GM23248 (cell line): ENCODE measurements at regions not wholly inside any gene's neighbourhood (a gene's known extent, or its start where the extent isn't known, plus 50 kb on each side); places are given as distances from the start of the nearest gene placed in this dataset.

Experiments
- DNase-seq: peaks from one replicate; pipeline ENCODE4 v3.0.0-alpha.2; 2015
- H2AFZ ChIP-seq: fragments of 200-600 bp; sonication (generic); 2 replicates; pipeline ENCODE4 v1.6.1; 2016; ENCODE audit warnings: antibody characterized with exemption
- H3F3A ChIP-seq: fragments of 200-600 bp; sonication (generic); 2 replicates; pipeline ENCODE4 v1.6.1; 2016; ENCODE audit warnings: mild to moderate bottlenecking, antibody characterized with exemption, mixed run types; ENCODE audit not compliant: insufficient read depth
- H3K27ac ChIP-seq: fragments of 200-600 bp; sonication (generic); 2 replicates; pipeline ENCODE4 v1.5.1; 2016; ENCODE audit warnings: mild to moderate bottlenecking
- H3K27me3 ChIP-seq: fragments of 200-600 bp; sonication (generic); replicated peaks from 2 replicates; pipeline ENCODE4 v1.6.1; 2016; ENCODE audit warnings: mild to moderate bottlenecking; ENCODE audit not compliant: insufficient read depth
- H3K36me3 ChIP-seq: fragments of 200-600 bp; sonication (generic); 2 replicates; pipeline ENCODE4 v1.6.1; 2016; ENCODE audit warnings: low read depth, mild to moderate bottlenecking
- H3K4me1 ChIP-seq: fragments of 200-600 bp; sonication (generic); 2 replicates; pipeline ENCODE4 v1.6.1; 2016; ENCODE audit warnings: mild to moderate bottlenecking; ENCODE audit not compliant: insufficient read depth
- H3K4me2 ChIP-seq: fragments of 200-600 bp; sonication (generic); one replicate; pipeline ENCODE4 v1.6.1; 2016; ENCODE audit warnings: mild to moderate bottlenecking; ENCODE audit not compliant: unreplicated experiment
- H3K4me3 ChIP-seq: fragments of 200-600 bp; sonication (generic); 2 replicates; pipeline ENCODE4 v1.5.1; 2016; ENCODE audit warnings: mild to moderate bottlenecking
- H3K79me2 ChIP-seq: fragments of 200-600 bp; sonication (generic); 2 replicates; pipeline ENCODE4 v1.6.1; 2016; ENCODE audit warnings: mild to moderate bottlenecking; ENCODE audit not compliant: insufficient read depth
- H3K9ac ChIP-seq: fragments of 200-600 bp; sonication (generic); 2 replicates; pipeline ENCODE4 v1.6.1; 2016; ENCODE audit warnings: mild to moderate bottlenecking
- H3K9me2 ChIP-seq: fragments of 200-600 bp; sonication (generic); 2 replicates; pipeline ENCODE4 v1.6.1; 2016; ENCODE audit warnings: mixed run types, mild to moderate bottlenecking, moderate library complexity; ENCODE audit not compliant: insufficient read depth
- H3K9me3 ChIP-seq: fragments of 200-600 bp; sonication (generic); one replicate; pipeline ENCODE4 v1.6.1; 2017; ENCODE audit warnings: low read depth
- H4K20me1 ChIP-seq: fragments of 200-600 bp; sonication (generic); 2 replicates; pipeline ENCODE4 v1.6.0; 2016; ENCODE audit not compliant: insufficient read depth
- EZH2 ChIP-seq: fragments of 200-600 bp; sonication (generic); IDR thresholded peaks from 2 replicates; pipeline ENCODE4 v1.6.1; 2018; ENCODE audit warnings: antibody characterized with exemption, mild to moderate bottlenecking; ENCODE audit not compliant: insufficient read depth, poor library complexity, severe bottlenecking
- EZH2phosphoT487 ChIP-seq: fragments of 200-600 bp; sonication (generic); IDR thresholded peaks from 2 replicates; pipeline ENCODE4 v1.6.1; 2018; ENCODE audit warnings: antibody characterized with exemption, moderate library complexity, mild to moderate bottlenecking, low read depth; ENCODE audit not compliant: insufficient read depth
- WGBS, 2 experiments: methylation state at CpG; one replicate each; pipeline ENCODE4 v1.1.6; 2015 to 2017; ENCODE audit warnings: low lambda C conversion rate in 2 of 2, low coverage in 1 of 2; ENCODE audit errors: missing lambda C conversion rate in 2 of 2; 5-methylcytosine and 5-hydroxymethylcytosine counted together
- in situ Hi-C: fragments of 300-500 bp; cut with MboI; formaldehyde crosslinking; loops from 2 replicates; pipeline ENCODE4 v1.15.0; 2020

DNA sequence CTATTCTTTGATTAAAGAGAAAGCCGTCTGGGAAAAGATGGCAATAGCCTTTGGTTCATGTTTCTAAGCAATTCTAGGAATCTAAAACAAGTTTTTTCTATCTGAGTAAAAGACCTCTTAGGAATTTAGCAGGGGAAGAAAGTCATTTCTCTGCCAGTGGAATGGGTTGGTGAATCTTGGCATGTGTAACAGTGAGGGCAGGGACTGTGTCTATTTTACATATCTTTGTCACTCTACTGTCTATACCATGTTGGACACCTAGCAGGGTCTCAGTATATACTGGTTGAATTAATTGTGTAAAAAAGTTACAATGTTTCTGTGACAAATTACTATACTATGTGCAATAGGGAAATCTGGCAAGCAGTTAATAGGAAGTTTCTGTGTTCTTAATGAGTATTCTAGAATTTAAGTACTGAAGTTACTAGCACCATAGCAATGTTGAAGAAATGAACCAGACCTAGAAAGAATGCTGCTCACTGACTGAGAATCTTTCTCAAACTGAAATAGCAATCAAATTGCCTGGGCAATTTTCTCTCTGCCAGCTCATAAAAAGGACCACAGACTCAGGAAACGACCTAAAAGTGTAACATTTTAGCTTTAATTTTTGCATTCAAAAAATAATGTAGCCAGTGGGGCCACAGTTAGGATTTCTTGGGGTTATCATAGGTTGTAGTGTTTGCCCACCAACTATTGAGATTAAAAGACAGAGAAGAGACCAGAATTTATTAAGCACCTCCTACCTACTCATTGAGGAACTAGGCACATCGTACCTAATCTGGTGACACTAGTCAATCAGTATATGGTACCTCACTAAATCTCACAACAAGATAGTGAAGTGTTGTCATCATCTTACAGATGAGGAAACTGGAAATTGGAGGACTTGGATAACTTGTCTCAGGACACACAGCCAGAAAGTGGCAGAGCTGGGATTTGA lies 56.2 kb upstream of the LEKR1 start:
- peak; percentile 59 for DNase-seq
- 63 to 64% methylated on average over 3 of the region's 3 CpGs for WGBS, 2 experiments

DNA sequence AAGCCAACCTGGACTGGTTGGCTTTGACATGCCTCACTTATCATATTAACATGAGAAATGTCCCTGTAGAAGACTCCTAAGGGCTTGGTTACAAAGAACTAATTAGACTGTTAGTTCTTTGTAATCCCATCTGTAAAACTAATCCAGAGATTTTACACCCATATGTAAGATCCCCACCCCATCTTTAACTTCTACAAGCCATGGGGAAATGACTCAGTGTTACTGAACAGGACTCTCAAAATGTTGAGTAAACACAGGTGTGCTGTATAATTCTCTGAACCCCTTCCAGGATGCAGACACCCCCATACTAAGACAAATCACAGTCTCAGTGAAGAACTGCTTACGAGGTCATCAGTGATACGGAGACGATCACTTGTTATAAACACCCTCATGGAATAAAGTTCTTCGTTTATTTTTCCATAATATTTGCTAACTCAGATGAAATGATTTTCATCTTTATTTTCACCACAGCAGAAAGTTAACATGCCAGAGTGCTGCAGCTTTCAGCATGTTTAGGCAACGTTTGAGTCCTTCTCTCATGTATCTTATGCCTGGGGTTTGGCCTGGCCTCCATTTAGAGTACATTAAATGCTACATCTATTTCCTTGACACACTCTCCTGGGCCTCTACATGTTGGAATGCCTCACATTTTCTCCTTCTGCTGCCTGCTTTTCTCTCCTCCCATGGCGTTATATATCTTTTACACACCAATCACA lies 55.3 kb upstream of the LEKR1 start:
- H3K79me2 ChIP-seq = no peaks in the 10 kb centered on the region
- H3K9me2 ChIP-seq = no peaks in the 10 kb centered on the region; the same call in 1 of the 2 replicates
- peaks cover 38% of the 10 kb centered on the region for H3K4me1 ChIP-seq
- H2AFZ ChIP-seq = no peak overlapping the region; the same call in 1 of the 2 replicates
- no peak overlapping the region for H3K9ac ChIP-seq
- H3K4me2 ChIP-seq = peak overlapping the region; percentile 46
- no peak for DNase-seq
- no peaks in the 10 kb centered on the region for H3K36me3 ChIP-seq
- peaks cover 33% of the 10 kb centered on the region for H3F3A ChIP-seq
- no peak for TF ChIP-seq EZH2phosphoT487
- no peak for TF ChIP-seq EZH2
- in situ Hi-C loops = no loop called here
- no peaks in the 10 kb centered on the region for H3K9me3 ChIP-seq
- no peaks in the 10 kb centered on the region for H4K20me1 ChIP-seq
- no peaks in the 10 kb centered on the region for H3K27me3 ChIP-seq
- H3K27ac ChIP-seq = peak overlapping the region; percentile 62
- no peak overlapping the region for H3K4me3 ChIP-seq
- 95 to 98% methylated on average over 6 of the region's 6 CpGs for WGBS, 2 experiments

More for the DNA sequence above, 56.2 kb upstream of the LEKR1 start:
- Histone ChIP-seq H3K4me1 (peaks cover 43% of the 10 kb centered on the region), H4K20me1 (no peaks in the 10 kb centered on the region), H3K4me2 (peak overlapping the region; percentile 46), H3K79me2 (no peaks in the 10 kb centered on the region), H3K27ac (peak overlapping the region; percentile 62), H3K4me3 (no peak overlapping the region; the same call in 1 of the 2 replicates), H3K9me3 (no peaks in the 10 kb centered on the region), H3K36me3 (no peaks in the 10 kb centered on the region), H3K9me2 (no peaks in the 10 kb centered on the region; the same call in 1 of the 2 replicates), H2AFZ (peak overlapping the region; percentile 27; the same call in 1 of the 2 replicates), H3K9ac (no peak overlapping the region), H3K27me3 (no peaks in the 10 kb centered on the region), H3F3A (peaks cover 39% of the 10 kb centered on the region)
- TF ChIP-seq EZH2phosphoT487 = no peak
- TF ChIP-seq EZH2 = no peak
- in situ Hi-C loops = no loop called here

DNA sequence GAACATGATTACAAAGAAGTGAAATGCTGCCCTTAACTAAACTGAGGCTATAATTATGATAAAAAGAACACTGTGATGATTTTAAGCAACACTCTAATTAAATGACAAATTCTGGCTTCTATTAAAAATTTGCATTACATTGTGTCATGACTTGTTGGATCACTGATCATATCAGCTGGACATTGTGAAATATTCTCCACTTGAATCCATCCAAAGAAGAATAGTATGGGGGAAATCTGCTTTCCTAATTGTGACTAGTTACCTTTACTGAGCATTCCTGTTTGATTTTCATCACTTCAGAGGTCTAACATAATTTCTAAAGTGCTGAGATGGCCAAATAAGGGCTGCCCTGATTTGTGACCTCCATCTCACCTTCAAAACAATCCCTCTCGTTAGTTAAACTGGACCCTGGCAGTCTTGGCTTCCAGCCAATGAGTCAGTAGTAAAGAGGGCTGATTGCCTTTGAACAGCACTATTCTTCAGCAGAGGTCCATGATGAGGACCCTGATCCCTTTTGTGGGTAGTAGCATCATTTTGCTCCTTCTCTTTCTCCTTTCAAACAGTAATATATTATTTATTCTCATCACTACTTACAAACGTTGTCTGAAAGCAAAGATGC lies 53.5 kb upstream of the LEKR1 start:
- no peaks in the 10 kb centered on the region for H4K20me1 ChIP-seq
- no peak overlapping the region for H3K4me3 ChIP-seq
- H3K4me1 ChIP-seq = peaks cover 46% of the 10 kb centered on the region
- H3F3A ChIP-seq = peaks cover 36% of the 10 kb centered on the region
- peak overlapping the region; percentile 31 for H3K4me2 ChIP-seq
- no peak overlapping the region for H3K27ac ChIP-seq
- H3K9me3 ChIP-seq = no peaks in the 10 kb centered on the region
- in situ Hi-C loops = no loop called here
- H3K79me2 ChIP-seq = no peaks in the 10 kb centered on the region
- no peaks in the 10 kb centered on the region for H3K36me3 ChIP-seq
- peak; percentile 48 for DNase-seq
- peak overlapping the region; percentile 50 for H2AFZ ChIP-seq
- H3K9me2 ChIP-seq = no peaks in the 10 kb centered on the region; the same call in 1 of the 2 replicates
- no peaks in the 10 kb centered on the region for H3K27me3 ChIP-seq
- 1 to 15% methylated on average over 2 of the region's 2 CpGs for WGBS, 2 experiments
- TF ChIP-seq EZH2phosphoT487 (no peak), EZH2 (no peak)
- no peak overlapping the region for H3K9ac ChIP-seq

DNA sequence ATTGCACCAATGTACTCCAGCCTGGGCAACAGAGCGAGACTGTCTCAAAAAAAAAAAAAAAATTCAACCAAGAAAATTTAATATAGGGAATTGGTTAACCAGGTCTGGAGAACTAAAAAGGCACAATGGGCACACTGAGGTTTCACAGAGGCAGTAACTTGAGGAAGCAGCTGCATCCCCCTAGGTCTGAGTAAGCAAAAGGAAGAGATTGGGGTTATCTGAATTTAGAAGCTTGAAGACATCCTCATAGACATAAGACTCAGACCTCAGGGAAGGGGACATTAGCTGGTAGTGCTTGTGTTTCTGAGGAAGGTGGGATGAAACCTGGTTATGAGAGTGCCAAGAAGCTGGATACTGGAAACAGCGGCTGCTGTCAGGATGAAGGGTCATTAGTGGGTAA lies 50.1 kb upstream of the LEKR1 start:
- TF ChIP-seq EZH2phosphoT487 (no peak), EZH2 (no peak)
- H3F3A ChIP-seq = peaks cover 14% of the 10 kb centered on the region; the same call in 1 of the 2 replicates
- no peaks in the 10 kb centered on the region for H3K27me3 ChIP-seq
- H3K36me3 ChIP-seq = no peaks in the 10 kb centered on the region
- H3K9me3 ChIP-seq = no peaks in the 10 kb centered on the region
- no peaks in the 10 kb centered on the region for H3K79me2 ChIP-seq
- no peak overlapping the region for H3K4me2 ChIP-seq
- H3K4me3 ChIP-seq = no peak overlapping the region
- in situ Hi-C loops = no loop called here
- 94 to 95% methylated on average over 2 of the region's 2 CpGs for WGBS, 2 experiments
- no peak overlapping the region for H3K27ac ChIP-seq
- H2AFZ ChIP-seq = no peak overlapping the region
- DNase-seq = no peak
- H3K4me1 ChIP-seq = peaks cover 20% of the 10 kb centered on the region
- peaks cover 1% of the 10 kb centered on the region for H3K9me2 ChIP-seq
- H3K9ac ChIP-seq = no peak overlapping the region
- no peaks in the 10 kb centered on the region for H4K20me1 ChIP-seq
